ENCODE measurements at regions not wholly inside any gene's neighbourhood (a gene's known extent, or its start where the extent isn't known, plus 50 kb on each side); places are given as distances from the start of the nearest gene placed in this dataset.

- TF ChIP-seq, protein P1, sequence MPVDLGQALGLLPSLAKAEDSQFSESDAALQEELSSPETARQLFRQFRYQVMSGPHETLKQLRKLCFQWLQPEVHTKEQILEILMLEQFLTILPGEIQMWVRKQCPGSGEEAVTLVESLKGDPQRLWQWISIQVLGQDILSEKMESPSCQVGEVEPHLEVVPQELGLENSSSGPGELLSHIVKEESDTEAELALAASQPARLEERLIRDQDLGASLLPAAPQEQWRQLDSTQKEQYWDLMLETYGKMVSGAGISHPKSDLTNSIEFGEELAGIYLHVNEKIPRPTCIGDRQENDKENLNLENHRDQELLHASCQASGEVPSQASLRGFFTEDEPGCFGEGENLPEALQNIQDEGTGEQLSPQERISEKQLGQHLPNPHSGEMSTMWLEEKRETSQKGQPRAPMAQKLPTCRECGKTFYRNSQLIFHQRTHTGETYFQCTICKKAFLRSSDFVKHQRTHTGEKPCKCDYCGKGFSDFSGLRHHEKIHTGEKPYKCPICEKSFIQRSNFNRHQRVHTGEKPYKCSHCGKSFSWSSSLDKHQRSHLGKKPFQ (CRISPR knock-in tag; IDR thresholded peaks at IDR 0.05; ENCODE audit: insufficient replicate concordance): no peak
- TF ChIP-seq IRF2 (CRISPR knock-in tag; IDR thresholded peaks at IDR 0.05): no peak
Measured at GRCh38 chr3:177681852-177682251, 484.6 kb upstream of the TBL1XR1 start.
